ENCODE measurements at regions not wholly inside any gene's neighbourhood (a gene's known extent, or its start where the extent isn't known, plus 50 kb on each side); places are given as distances from the start of the nearest gene placed in this dataset.

GRCh38 chr17:27366437-27366836 lies 72.5 kb downstream of the WSB1 start:
- TF ChIP-seq CTCF (IDR thresholded peaks at IDR 0.05), result no peak

- TF ChIP-seq CTCF (IDR thresholded peaks at IDR 0.05), result no peak
Measured at GRCh38 chr17:27367121-27367981, 73.4 kb downstream of the WSB1 start.

GRCh38 chr17:27368151-27368795 lies 74.4 kb downstream of the WSB1 start:
- TF ChIP-seq CTCF (IDR thresholded peaks at IDR 0.05), result no peak

- TF ChIP-seq CTCF (IDR thresholded peaks at IDR 0.05), result no peak
Measured at GRCh38 chr17:27368980-27369379, 75.1 kb downstream of the WSB1 start.

- no peak for TF ChIP-seq CTCF (IDR thresholded peaks at IDR 0.05)
Measured at GRCh38 chr17:27370776-27371175, 76.9 kb downstream of the WSB1 start.

- TF ChIP-seq CTCF (IDR thresholded peaks at IDR 0.05), result no peak
Measured at GRCh38 chr17:27376637-27377547, 79.4 kb upstream of the KSR1 start.

- no peak for TF ChIP-seq CTCF (IDR thresholded peaks at IDR 0.05)
Measured at GRCh38 chr17:27378482-27379175, 77.6 kb upstream of the KSR1 start.

Measured in LNCAP (cell line).